GM19043 (cell line): ENCODE measurements at regions not wholly inside any gene's neighbourhood (a gene's known extent, or its start where the extent isn't known, plus 50 kb on each side); places are given as distances from the start of the nearest gene placed in this dataset.
"Not testable (repeated sequence)": the region's sequence is repeated elsewhere in the genome, so short reads cannot be mapped to it uniquely, and the experiment has no call there.

ENCODE experiments used
- ATAC-seq: cut with Tn5 transposase; IDR thresholded peaks from one replicate; pipeline ENCODE4 v1.9.1; 2021; ENCODE audit warnings: low read depth; ENCODE audit not compliant: unreplicated experiment

GRCh38 chr1:55468142-55468795, 253.1 kb upstream of the USP24 start:
- ATAC-seq = no peak

- no peak for ATAC-seq
Measured at GRCh38 chr1:55466921-55467320, 251.8 kb upstream of the USP24 start.

GRCh38 chr1:55466373-55466772, 251.2 kb upstream of the USP24 start:
- ATAC-seq = no peak

GRCh38 chr1:55464550-55464949, 249.4 kb upstream of the USP24 start:
- ATAC-seq = no peak

GRCh38 chr1:55463814-55464475, 248.8 kb upstream of the USP24 start:
- no peak for ATAC-seq

GRCh38 chr1:55457874-55458273, 242.7 kb upstream of the USP24 start:
- no peak for ATAC-seq

GRCh38 chr1:55456971-55457370, 241.8 kb upstream of the USP24 start:
- no peak for ATAC-seq

GRCh38 chr1:55448261-55448660, 233.1 kb upstream of the USP24 start:
- ATAC-seq = no peak

- no peak for ATAC-seq
Measured at GRCh38 chr1:55447488-55447887, 232.3 kb upstream of the USP24 start.

- ATAC-seq = no peak
Measured at GRCh38 chr1:55446351-55446750, 231.2 kb upstream of the USP24 start.

GRCh38 chr1:55445416-55445815, 230.3 kb upstream of the USP24 start:
- ATAC-seq = peak; percentile 45

GRCh38 chr1:55444667-55445066, 229.5 kb upstream of the USP24 start:
- no peak for ATAC-seq

- no peak for ATAC-seq
Measured at GRCh38 chr1:55443175-55443915, 228.2 kb upstream of the USP24 start.

- ATAC-seq = no peak
Measured at GRCh38 chr1:55441489-55441888, 226.3 kb upstream of the USP24 start.

- ATAC-seq = no peak
Measured at GRCh38 chr1:55437692-55438091, 222.5 kb upstream of the USP24 start.

GRCh38 chr1:55430720-55431119, 215.6 kb upstream of the USP24 start:
- ATAC-seq = not testable (repeated sequence)

- not testable (repeated sequence) for ATAC-seq
Measured at GRCh38 chr1:55430206-55430605, 215.0 kb upstream of the USP24 start.

GRCh38 chr1:55428944-55429931, 214.1 kb upstream of the USP24 start:
- ATAC-seq = no peak

- no peak for ATAC-seq
Measured at GRCh38 chr1:55428231-55428630, 213.1 kb upstream of the USP24 start.

- no peak for ATAC-seq
Measured at GRCh38 chr1:55427606-55428005, 212.4 kb upstream of the USP24 start.

- ATAC-seq = no peak
Measured at GRCh38 chr1:55426619-55427018, 211.5 kb upstream of the USP24 start.
